GM18861 (cell line): ENCODE measurements at regions not wholly inside any gene's neighbourhood (a gene's known extent, or its start where the extent isn't known, plus 50 kb on each side); places are given as distances from the start of the nearest gene placed in this dataset.
A peak's percentile ranks its signal among the peaks of the same experiment; 100 is the strongest.

Experiments used
- ATAC-seq: cut with Tn5 transposase; IDR thresholded peaks from one replicate; pipeline ENCODE4 v1.9.1; 2021; ENCODE audit not compliant: unreplicated experiment

DNA sequence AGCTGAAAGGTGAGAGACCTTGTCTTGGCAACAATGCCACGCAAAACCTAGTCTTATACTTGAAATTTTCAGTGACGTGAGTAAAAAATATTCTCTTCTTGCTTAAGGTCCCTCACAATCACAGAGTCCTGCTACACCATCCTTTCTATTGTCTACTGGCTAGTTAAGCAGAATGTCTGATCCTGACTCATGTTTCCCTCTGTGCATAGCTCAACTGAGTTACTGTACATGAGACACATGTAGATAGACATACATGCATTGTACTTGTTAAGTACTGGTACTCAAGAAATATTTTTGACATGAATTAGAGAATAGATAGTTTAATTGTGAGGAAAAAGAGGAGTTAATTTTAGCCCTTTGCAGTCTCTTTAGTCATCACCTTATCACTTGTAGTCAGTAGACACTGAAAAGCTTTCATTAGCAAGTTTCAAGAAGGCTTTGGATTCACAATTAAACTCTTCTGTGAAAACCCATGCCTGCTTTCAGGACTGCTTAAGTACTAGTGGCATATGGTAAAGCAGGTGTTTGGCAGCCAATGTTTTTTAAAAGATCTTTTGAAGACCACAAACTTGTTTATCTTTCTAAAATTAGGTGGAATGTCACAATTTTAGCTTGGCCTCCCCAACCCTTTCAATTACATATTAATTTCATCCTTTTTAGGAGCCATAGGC lies 158.7 kb upstream of the CCDC150 start:
- ATAC-seq, result no peak

DNA sequence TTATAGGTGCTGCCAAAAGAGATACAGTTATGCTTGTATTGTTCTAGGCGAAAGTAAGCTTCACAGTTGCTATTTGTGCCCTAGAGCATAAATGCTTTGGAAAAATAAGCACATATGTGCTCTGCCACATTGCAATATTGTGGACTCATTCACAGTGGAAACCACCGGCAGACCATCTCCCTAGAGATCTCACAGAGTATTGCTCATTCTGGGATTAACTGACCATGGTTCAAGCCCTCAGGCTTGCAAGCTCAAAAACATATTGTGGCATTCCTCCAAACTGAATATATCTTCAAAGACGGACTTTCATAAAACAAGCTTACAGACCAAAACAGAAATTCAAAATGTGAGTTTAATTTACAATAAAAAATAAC lies 158.2 kb upstream of the CCDC150 start:
- no peak for ATAC-seq

DNA sequence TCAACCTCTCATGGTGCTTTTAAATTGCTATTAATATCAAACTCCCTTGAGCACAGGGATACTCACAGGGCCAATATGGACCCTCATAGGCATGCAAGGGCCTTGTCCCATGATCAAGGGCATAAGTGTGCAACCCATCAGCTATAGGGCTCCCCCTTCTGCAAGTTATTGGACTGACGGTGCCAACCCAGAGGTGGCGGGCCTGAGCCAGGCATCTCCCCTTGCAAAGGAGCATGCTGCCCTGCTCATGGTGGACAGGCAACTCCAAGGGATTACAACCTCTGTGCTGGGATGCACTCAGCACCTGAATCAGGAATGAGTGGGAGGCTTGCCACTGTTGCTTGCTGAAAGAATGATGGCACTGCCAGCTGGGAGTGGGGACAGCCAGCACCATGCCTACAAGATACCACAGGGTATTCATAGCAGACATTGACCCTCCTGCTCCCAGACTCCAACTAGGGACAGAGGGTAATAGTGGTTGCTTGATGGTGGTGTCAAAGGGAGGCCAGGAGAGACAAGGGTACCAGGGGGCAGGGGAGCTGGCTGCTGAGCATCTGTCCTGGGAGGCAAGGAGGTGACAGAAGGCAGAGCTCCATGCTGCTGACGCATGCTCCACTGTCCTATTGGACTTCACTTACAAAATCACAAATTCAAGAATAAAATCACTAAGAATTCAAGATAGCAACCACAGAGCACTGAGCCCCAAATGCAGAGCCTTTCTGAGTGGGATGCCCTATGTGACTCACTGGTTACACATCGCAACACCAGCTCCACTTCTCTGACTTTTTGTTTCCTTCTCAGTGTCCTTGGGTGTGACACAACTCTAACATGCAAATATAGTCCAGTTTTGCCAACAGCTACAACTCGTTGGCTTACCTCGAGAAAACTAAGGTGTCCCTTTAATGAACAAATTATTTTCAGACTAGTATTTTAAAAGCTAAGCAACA lies 157.1 kb upstream of the CCDC150 start:
- ATAC-seq, result no peak

DNA sequence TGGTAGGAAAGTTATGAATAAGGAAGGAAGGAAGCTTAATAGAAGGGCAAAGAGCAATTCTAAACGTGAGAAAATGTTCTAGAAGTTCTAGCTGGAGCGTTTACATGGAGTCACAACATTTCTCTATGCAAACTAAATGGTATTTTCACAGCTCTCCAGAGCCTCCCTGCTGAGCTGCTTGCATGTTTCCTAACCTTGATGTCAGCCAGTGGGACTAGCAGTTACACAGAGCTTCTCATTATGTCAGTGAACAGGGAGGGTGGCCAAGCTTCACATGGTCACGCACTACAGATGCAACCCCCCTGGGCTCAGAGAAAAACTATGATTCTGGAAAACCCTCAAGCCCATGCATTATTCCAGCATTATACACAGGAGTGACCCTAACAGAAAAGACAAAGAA lies 153.4 kb upstream of the CCDC150 start:
- ATAC-seq, result no peak

DNA sequence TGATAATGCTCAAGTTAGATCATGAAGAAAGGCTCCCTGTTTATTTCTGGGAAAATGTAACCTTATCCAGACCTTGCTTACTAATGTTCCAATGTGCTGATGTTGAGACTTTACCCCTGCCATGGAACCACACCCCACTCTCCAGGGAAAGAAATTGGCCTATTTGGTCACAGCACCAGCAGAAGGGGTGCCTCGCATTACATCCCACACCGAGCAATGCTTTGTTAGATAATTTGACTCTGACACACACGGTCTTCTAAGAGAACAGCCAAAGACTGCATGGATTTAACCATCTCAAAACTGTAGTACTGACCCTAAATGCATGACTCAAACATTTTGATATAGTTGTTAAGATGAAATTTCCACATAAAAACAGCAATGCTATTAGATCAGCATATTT lies 152.1 kb upstream of the CCDC150 start:
- ATAC-seq, result no peak

DNA sequence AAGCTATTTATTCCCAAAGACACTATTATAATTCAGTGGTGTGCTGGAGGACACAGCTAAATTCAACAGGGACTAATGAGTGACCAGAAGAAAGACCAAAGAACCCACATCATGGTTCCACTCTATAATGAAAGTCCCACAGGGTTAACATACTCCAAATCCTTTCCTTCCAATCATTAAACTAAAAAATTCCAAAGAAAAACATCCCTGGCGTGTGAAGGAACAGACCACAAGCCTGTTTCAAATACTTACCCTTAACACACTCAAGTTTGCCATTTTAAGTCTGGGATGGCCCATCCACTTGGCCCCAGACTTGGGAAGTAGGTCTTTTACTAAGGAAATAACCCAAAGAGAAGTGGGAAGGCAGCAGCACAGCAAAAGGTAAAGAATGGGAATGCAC lies 150.1 kb upstream of the CCDC150 start:
- ATAC-seq, result no peak

DNA sequence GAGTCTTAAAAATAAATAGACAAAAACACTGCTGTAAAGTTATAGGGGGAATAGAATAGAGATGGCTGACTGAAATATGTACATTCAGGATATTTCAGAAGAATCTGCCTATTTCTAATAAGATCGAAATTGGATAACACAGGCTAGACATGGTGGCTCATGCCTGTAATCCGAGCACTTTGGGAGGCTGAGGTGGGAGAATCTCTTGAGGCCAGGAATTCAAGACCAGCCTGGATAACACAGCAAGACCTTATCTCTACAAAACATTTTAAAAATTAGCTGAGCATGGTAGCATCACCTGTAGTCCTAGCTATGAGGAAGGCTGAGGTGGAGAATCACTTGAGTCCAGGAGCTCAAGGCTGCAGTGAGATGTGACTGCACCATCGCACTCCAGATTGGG lies 146.6 kb upstream of the CCDC150 start:
- no peak for ATAC-seq

DNA sequence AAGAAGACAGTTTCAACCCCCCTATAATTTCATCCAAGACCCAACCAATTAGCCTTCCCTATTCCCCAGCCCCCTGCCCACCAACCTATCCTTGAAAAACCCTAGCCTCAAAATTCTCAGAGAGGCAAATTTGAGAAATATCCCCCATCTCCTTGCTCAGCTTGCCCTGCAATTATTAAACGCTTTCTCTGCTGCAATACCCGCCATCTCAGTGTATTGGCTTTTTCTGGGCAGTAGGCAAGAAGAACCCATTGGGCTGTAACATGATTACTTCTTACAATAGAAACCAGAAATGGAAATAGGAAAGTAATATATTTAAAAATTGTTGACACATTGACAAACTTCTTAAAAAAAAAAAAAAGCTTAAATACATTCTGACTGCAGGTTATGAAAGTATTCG lies 140.6 kb upstream of the CCDC150 start:
- no peak for ATAC-seq

DNA sequence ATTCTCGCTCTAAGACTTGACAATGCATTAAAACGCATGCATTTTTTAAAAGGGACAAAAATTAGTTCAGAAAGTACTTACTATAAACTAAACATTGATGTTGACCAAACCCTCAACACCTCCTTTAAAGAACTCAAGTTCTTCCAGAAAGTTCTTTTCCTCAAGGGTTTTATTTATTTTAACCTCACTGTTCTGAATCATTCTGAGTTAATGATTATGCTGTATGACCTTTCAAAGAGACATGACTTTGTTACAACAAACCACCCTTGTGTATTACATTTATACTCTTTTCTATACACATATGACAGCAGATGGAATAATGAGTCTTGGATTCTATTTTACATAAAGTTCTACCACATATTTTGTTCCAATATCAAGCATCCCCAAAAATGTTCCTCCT lies 139.8 kb upstream of the CCDC150 start:
- ATAC-seq, result no peak

DNA sequence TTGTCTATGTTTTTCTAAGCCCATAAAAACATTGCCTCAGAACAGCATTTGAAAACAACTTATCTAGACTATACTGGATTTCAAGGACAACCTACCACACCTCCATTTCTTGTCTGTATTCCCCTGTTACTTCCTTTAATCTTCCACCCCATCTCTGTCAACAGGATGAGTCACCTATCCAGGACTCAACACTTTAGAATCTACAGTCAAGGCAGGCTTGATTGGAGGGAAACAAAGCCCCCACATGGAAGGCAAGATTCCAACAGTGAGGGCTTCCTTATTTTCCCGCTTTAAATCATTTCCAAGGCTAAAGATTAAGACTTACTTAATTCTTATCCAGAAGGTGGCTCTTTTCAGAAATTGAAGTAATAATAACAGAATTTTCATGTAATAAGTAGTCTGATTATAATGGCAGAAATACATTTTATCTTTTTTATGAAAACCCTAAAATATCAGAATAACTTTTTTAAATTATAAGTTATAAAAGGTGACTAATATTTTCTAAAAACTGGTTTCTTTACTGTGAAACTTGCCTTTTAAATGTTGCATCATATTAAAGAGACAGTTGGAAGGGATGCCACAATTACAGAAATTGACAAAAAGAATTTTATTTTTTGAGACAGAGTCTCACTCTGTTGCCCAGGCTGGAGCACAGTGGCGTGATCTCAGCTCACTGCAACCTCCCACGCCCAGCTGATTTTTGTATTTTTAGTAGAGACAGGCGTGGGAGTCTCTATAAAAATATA lies 138.7 kb upstream of the CCDC150 start:
- ATAC-seq, result no peak

DNA sequence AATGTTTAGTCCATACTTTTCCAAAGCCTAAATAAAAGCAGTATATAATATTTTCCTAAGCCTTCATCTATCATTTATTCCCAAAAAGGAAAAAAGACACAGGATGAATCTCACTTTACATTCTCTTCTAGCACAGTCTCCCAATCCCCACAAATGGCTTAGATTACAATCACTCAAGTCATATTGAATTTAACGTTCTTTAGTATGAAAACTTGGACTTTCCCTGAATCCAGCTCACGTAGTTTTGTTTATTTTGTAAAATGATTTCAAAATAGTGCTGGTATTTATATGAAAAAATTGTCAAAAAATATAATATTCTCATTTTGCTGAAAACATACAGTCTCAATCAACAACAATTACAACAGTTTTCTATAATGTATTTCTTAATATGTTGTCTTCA lies 137.7 kb upstream of the CCDC150 start:
- ATAC-seq, result no peak

DNA sequence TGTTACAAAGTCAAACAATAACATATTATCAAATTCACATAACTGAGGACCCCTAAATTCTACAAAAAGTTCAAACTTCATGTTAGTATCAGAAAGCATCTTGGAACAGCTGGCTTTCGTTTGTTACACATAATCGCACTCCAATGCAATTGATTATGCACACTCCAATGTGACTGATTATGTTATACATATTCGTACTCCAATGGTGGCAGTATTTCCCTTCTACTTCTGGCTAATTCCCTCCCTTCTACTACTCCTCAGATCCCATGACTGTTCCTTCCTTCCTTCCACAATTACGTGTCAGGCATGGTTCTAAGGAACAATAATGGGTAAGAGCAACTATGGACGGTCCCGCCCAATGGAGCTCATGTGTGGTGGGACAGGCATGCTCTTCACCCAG lies 137.1 kb upstream of the CCDC150 start:
- no peak for ATAC-seq

DNA sequence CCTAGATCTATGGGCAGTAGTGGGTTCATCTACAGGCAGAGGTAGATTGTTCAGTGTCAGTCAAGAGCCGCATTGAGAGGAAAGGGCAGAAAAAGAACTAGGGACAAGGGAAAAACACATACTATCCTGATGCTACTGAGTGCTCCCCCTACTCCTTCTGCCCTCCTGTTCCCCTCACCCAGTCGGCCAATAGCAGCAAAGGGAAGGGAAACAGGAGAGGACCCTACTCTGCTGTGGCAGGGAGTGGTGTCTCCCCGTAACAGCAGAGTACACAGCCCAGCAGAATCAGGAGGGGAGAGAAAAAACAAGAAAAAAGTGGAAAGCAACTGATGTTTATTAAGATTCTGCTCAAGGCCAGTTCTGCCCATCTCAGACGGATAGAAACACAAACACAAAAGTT lies 136.1 kb upstream of the CCDC150 start:
- no peak for ATAC-seq

DNA sequence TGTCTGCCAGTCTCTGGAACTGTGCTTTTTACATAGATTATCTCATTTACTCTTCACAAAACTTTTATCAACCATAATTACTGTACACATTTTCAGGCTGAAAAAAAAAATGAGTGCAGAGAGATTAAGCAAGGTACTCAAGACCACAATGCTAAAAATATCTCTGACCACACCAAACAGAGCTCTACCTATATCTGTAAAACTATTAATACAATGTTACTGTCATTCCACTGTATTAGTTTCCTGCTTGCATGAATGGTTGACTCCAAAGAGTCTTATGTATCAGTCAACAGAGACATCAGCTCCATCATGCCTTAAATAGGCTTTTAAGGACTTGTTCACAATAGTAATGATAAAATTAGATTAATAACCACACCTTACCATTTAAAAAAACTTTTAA lies 134.7 kb upstream of the CCDC150 start:
- ATAC-seq, result peak; percentile 54

DNA sequence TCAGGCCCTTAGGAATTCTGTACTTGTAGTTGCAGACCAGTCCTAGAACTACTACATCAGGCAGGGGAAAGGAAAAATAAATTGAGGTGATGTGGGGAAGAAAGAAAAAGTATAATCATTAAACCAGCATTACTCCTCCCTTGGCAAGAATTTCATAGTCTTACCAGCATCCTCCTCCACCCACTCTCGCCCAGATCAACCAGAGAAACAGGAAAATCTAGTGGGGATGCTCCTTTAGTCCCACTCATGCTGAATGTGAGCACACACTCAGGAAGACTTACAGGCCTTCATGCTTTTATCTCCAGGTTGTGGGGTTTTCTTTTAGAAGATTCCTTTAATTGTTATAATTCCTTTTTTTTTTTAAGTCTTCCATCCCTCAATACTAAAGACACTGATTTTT lies 129.3 kb upstream of the CCDC150 start:
- no peak for ATAC-seq

DNA sequence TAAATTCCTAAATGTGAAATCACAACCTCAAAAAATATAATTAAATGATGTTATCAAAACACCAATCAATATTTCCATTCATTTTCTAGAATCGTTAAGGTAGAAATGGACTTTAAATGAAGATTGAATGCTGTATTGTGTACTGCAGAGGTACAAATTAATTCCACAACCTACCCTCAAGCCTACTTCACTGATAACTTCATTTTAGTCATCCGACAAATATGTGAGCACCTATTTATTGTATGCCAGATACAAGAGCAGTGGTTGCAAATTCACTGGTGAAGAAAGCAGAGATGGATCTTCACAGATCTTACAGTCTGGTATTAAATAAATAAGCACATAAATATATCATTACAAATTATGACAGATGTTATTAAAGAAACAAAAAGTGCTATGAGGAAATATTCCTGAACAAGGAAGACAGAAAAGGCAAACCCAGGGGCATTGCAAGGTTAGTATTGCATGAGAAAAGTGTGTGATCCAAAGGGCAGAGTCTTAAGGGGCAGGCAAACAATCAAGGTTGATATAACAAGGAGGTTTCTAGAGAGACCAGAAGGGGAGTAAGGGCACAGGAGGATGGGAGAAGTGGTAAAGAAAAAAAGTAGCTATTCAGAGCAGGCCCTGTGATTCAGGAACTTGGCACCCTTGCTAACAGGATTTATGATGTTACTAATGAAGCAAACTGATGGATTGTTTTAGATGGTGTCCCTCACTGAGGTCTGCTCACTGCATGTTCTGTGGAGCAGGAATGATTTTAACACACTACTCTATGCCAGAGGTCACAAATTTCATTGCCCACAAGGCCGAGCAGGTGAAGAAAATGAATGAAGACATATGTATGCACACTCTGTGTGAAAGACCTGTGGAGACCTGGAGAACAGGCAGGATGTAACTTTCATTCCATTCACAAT lies 128.0 kb upstream of the CCDC150 start:
- ATAC-seq, result no peak

DNA sequence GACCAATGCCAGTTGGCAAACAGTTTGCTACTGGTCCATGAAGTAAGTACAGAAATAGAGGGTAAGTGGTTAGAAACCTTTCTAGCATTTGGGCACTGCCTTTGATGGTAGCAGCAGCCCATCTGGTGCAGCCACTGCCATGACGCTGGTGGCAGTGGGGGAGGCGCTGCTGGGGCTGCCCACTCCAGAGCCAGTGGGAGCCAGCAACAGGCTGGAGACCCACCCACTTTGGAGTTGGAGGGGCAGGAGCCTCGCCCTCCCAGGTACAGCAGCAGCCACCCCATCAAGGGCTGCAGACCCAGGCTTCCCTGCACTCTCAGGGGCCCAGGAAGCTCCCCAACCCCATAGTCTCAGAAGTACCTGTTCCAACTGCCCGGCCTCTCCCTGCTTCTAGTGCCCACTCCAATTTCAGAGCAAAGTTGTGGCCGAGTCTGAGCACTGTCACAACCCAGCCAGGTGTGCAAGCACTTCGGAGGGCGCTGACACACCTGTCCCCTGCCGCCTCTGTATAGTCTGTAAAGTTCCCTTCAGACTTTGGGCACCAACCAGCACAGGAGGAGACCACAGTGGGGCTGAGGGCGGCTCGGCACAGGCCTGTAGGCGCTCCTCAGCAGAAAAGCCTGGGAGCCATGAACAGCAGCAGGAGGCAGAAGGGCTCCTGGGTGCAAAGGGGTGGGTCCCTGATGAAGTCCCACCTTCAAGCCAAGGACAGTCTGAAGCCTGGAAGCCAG lies 125.6 kb upstream of the CCDC150 start:
- ATAC-seq, result no peak

DNA sequence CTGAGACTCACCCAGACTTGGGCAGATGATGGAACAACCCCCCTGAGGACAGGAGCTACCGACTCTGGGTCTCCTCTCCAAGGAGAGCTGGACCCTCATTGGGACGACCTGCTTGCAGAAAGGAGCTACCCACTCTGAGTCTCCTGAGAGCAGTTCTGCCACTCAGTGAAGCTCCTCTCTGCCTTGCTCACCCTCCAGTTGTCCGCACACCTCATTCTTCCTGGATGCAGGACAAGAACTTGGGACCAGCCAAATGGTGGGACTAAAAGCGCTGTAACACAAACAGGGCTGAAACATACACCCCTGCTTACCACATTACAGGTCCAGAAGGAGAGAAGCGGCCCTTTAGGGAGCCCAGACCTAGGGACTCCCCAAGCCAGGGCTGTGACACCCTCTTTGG lies 124.9 kb upstream of the CCDC150 start:
- no peak for ATAC-seq

DNA sequence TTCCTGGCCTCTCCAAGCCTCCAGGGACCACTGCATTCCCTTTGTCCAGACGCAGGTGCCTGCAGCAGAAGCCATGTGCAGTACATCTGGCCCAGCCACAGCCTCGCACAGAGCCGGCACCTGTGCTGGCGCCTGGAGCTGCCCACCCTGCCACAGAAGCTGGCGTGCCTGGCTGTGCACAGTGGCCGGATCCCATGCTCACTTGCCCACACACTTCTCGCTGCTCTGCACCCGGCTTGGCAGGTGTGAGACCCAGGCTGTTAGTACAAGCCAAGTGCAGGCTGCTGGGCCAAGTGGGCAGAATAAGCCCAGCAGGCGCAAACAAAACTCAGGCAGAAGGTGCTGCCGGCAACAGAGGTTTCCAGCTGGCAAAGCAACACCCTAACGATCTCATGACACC lies 124.5 kb upstream of the CCDC150 start:
- no peak for ATAC-seq

DNA sequence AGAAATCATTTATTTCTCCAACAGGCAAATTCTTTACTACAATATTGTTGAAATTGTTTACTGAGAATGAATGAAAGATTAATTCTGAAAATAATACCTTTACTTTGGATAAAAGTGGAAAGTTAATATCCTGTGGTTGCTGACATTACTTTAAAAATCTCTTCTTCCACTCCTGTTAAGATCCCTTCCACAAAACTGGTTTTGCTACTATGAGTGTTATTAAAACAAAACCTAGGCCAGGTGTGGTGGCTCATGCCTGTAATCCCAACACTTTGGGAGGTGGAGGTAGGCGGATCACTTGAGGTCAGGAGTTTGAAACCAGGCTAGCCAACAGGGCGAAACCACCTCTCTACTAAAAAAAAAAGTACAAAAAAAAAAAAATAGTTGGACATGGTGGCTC lies 123.9 kb upstream of the CCDC150 start:
- ATAC-seq, result no peak
